ENCODE measurements at regions not wholly inside any gene's neighbourhood (a gene's known extent, or its start where the extent isn't known, plus 50 kb on each side); places are given as distances from the start of the nearest gene placed in this dataset.

DNA sequence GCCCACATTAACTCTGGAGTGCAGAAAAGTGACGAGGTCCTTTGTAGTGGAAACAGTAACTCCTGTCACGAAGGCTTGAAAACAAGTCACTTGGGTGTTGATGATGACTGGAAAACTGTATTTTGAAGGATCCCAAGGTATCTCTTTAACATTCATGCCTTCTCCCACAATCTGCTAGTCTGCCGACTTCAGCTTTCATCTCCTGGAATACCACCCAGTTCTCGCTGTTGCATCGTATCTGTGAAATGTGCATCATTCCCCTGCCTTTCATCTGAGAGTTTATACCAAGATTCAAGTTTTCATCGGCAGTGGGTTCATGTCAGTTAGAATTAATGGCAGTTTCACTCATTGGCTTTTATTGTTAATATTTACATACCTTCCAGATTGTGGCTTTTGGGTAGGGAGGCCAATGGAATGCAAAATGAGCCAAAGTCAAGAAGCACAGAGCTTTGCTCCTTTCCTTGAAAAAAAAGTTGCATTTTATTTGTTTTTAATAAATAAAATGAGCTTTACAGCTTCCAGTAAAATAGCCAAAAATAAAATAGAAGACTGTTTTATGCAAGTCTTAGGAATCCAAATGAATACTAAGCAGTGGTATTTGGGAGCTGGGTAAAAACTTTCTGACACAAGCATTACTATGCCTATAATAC is 575.2 kb upstream of the WWC1 start:
- DNase-seq (ENCODE audit: extremely low read depth in 1 of 11, low read depth in 9 of 11, low spot score in 4 of 11), result no peak

DNA sequence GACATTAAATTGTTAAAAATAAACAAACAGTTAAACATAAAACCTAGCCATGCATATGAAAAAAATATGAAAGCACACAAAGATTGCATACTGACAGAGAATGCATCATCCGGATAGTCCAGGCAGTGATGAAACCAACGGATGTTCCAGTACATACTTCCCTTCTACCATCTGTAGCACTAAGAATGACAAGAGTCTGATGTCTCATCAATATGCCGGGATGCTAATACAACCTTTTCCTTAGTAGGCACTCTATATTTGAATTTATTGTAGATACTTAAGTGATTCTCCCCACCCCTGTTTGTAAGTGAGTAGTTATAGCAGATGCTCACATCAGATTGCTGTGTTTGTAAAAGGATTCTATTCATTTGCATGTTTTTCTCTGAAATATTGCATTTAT is 571.2 kb upstream of the WWC1 start:
- no peak for DNase-seq (ENCODE audit: extremely low read depth in 1 of 11, low read depth in 9 of 11, low spot score in 4 of 11)

DNA sequence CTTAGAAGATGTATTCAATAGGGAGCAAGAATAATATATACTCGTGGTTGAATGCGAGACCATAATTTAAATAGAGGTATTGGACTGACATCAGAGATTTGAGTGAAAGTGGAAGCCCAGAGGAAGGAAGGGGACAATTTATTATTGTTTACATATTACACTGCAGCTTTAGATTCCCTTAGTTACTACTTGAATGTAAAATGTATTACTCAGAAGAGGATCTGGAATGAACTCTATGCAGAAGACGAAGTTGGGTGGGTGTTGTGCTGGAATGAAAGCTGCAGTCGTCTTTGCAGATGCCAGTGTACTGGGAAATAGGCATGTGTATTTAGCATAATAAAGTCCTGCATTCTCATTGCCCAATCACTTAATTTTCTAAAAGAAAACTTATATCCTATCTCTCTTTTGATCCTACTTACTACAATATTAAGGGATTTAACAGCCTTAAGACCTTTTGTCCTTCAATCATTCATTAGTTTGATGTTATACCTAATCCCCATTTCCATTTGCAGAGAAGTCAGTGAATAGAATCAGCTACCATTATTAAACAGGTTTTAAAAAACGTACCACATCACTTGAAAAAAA is 570.7 kb upstream of the WWC1 start:
- no peak for DNase-seq (ENCODE audit: extremely low read depth in 1 of 11, low read depth in 9 of 11, low spot score in 4 of 11)

DNA sequence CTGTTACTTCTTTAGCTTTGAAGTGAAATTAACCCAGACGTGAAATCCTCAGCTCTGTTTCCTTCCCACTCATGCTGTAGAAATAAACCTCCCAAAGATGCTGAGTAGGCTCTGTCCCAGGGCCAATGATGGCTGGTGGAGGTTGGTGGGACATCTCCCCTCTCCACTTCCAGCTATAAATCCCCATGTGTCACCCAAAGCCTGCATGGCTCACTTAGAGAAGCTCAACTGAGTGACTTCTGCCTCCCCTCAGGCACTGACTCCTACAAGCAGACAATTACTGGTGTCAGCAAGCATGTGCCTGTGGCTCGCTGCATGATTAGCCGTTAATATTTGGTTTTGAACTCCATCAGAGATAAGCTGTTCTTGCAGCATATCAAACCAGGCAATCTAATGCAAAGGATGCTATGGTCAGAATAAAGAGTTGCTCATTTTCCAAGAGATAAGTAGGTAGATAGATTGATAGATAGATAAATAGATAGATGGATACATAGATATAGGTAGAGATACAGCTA is 569.5 kb upstream of the WWC1 start:
- DNase-seq (ENCODE audit: extremely low read depth in 1 of 11, low read depth in 9 of 11, low spot score in 4 of 11), result no peak

DNA sequence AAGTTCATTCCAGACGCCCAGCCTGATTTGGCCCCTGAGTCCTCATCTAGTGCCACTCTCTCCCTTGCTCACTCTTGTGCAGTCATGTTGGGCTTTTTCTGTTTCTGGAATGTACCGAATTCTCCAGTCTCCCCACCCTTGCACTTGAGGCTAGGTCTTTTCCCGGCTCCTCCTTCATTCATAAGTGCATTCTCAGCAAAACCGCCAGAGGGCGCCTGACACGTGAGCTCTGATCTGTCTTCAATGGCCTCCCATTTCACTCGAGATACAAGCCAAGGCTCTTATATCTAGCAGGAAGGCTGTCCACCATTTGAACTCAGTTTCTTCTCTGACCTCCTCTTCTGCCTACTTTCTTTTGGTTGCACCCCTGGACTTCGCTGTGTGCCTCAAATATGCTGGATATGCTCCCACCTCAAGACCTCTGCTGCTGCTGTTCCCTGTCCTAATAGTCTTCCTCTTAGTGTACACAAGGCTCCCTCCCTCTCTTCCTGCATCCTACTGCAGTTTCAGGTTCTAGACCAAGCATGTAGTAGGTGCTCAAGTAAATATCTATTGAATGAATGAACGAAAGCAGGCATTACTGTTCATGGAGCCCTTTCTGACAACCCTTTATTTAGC is 568.1 kb upstream of the WWC1 start:
- peak; percentile 56 to 82 (median 69) for DNase-seq (ENCODE audit: extremely low read depth in 1 of 11, low read depth in 9 of 11, low spot score in 4 of 11)

DNA sequence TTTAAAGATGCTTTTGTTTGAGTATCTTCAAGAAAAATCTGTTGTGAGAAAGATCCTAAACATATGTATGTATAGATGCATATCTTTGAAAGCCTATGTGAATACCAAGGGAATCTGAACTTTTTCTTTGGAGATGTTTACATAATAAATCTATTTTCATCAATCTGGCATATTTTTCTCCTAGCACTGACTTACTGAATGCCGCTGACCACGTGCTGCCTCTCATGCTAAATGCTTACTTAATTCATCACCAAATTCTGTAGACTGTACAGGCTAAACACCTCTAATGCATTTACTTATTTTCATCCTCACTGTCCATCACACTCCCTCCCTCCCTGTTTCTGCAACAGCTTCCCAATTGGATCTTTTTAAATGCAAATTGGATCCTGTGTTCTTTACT is 566.2 kb upstream of the WWC1 start:
- no peak for DNase-seq (ENCODE audit: extremely low read depth in 1 of 11, low read depth in 9 of 11, low spot score in 4 of 11)

DNA sequence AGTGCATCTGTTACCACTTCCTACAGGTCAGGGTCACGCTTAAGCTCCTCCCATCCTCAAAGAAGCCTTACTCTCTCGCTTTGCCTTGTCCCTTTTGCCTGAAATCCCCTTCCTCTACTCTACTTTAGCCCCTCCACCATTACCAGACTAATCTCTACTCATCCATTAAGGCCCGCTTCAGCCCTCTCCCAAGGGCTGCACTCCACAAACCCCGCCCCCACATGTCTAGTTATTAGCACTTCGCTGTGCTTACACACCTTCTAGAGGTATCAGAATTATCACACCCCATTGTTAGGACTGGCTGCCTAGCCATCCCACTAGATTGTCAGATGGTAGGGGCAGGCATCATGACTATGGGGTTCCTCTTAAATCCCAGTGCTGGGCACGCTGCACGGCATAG is 565.7 kb upstream of the WWC1 start:
- DNase-seq (ENCODE audit: extremely low read depth in 1 of 11, low read depth in 9 of 11, low spot score in 4 of 11), result no peak

DNA sequence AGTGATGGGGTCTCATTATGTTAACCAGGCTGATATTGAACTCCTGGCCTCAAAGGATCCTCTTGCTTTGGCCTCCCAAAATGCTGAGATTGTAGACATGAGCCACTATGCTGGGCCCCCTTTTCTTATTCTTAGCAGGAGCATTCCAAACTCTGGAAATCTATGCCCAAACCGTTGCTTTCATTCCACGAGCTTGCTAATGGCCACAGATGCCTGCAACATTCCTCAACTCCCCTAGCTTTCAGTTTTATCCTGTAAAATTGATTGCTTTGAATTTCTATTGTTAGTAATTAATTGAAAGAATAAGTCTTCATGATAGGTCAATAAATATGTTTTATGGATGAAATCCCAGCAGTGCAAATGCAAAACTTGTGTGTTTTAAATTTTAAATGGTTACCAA is 564.8 kb upstream of the WWC1 start:
- no peak for DNase-seq (ENCODE audit: extremely low read depth in 1 of 11, low read depth in 9 of 11, low spot score in 4 of 11)

DNA sequence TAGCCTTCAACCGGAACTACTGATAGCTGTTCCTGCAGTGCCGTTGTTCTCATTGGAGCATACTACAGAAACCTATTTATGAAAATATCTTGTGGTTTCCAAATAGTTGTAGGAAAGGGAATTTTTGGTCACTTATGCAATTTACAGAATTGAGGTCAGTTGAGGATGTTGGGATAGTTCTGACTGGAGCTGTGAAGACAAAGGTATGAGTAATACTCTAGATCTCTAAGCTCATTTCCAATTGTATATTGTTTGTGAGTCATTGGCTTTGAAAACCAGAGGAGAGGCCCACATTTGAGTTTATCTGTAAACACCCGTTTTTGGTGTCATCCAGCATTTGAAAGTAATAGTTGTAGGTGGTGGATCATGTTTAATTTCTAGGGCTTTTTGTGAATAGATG is 561.3 kb upstream of the WWC1 start:
- DNase-seq (ENCODE audit: extremely low read depth in 1 of 11, low read depth in 9 of 11, low spot score in 4 of 11), result no peak

DNA sequence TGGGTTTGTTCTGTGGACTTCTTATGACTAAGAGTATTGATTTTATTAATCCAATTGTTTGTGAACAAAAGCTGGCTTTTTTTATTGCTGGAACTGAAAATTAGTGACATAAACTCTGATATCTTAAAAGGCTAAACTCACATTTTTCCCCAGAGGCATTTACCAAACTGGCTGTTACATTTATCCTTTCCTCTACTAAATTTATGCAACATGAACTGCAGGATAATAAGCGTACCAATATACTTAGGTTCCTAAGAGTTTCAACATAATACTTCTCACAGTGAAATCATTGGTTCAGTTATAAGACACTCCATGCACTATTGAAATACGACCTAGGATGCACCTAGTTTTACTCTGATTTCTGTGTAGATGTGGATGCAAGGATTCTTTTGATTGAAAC is 560.8 kb upstream of the WWC1 start:
- no peak for DNase-seq (ENCODE audit: extremely low read depth in 1 of 11, low read depth in 9 of 11, low spot score in 4 of 11)

DNA sequence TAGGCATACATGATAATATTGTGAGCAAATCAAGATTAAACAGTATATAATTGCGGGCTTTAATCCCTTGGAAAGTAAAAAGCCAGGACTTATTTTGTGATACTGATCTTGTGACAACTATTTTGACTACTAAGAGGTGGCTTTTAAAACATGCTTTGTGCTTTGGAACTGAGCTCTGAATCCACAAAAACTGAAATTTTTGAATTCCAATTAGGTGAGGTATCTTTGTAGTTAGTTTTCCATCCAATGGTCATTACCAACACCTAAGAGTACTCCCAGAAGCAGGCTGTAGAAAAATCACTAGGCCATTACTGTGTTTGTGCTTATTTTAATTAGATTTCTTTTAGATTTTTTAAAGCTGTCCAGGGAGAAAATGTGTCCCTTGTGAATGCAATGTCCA is 559.5 kb upstream of the WWC1 start:
- no peak for DNase-seq (ENCODE audit: extremely low read depth in 1 of 11, low read depth in 9 of 11, low spot score in 4 of 11)

DNA sequence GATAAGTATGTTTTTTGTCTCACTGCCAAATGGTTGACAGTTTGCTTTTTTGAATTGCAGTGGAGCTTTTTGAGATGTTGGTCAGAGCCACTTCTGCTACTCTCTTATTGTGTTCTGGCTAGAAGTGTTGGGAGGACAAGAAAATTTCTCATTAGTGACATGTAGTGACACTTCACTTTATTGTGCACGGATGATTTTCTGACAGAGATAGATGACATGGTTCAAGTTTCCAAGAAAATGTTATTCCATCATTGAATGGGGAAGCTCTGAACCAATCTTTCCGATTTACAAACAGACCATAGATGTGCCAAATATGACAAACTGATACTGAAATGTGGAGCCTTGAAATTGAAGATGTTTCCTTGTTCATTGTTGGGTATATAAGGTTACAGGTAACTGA is 558.9 kb upstream of the WWC1 start:
- no peak for DNase-seq (ENCODE audit: extremely low read depth in 1 of 11, low read depth in 9 of 11, low spot score in 4 of 11)

DNA sequence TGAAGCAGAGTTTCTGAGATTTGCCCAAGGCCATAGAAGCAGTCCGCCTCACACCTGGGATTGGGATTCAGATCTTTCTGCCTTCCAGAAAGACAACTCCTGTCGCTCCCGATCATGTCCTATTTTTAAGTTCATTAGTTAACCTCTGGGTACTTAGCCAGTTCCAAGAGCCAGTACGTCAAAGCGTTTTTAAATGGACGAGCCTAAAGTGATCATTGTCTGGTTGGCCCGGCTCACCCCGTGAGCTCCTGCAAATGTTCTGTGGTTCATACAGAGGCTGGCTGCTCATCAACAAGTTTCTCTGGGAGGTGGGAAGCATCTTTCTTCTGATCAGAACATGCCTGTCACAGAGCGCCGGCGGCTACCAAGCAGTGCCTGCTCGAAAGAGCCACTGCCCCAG is 554.5 kb upstream of the WWC1 start:
- DNase-seq (ENCODE audit: extremely low read depth in 1 of 11, low read depth in 9 of 11, low spot score in 4 of 11), result no peak

DNA sequence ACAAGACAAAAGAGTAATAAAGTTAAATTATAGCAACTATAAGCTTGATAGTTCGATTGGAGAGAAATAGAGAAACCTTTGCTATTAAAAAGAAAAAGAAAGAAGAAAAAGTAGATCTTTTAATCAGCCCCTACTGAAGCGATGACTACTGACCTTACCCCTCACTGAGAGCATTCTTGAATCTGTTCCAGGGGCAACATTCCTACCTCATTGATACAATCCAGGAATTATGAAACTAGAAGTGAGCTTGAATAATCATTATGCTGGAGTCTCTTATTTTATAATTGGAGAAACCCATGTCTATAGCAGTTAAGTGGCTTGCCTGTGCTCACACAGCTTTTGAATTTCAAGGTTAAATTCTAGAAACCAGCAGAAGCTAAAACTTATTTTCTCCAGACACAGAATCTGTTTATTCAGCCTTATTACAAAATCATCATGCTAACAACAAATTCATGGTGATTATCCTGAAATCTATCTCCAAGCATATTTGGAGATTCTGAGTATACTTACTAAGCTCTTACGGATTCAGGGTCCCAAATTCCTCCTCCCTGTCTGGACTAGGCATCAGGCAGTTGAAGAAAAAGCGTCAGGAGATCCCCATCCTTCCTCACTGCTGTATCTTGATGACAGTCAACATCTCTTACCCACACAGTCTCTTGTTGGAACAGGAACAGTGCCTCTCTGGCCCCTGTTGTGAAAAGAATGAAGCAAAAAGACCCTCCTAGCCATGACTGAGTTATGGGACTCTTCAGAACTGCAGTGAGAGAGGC is 547.6 kb upstream of the WWC1 start:
- DNase-seq (ENCODE audit: extremely low read depth in 1 of 11, low read depth in 9 of 11, low spot score in 4 of 11), result no peak

DNA sequence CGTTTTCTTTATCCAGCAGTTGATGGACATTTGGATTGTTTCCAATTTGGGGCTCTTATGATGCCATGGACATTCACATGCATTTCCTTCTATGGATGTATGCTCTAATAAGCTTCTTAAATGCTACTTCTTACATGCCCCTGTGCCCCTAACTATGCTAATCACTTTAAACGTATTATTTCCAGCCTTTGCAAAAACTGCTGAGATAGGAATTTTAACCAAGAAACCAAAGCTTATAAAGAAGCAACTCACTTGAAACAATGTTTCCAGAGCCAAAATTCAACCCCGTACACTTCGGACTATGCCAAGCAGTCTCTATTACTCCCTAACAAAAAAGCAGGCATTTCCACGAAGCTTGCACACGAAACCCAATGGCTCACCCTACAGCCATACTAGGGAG is 545.6 kb upstream of the WWC1 start:
- DNase-seq (ENCODE audit: extremely low read depth in 1 of 11, low read depth in 9 of 11, low spot score in 4 of 11), result no peak

DNA sequence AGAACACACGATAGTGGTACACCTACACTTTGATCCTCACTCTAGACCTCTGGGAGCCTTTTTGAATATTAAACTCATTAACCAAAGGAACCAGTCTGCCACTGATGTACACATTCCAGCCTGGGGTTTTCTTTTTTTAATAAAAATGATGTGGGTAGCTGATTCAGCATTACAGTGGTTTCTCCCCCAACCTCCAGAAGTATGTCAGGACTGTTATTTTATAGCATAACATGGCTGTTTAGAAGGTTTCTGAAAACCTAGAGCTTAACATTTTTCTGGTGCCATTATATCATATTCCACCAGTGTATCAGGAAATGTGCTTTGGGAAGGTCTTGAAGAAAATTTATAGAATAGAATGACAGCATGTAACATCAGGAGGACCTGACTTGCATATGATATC is 540.9 kb upstream of the WWC1 start:
- DNase-seq (ENCODE audit: extremely low read depth in 1 of 11, low read depth in 9 of 11, low spot score in 4 of 11), result no peak

DNA sequence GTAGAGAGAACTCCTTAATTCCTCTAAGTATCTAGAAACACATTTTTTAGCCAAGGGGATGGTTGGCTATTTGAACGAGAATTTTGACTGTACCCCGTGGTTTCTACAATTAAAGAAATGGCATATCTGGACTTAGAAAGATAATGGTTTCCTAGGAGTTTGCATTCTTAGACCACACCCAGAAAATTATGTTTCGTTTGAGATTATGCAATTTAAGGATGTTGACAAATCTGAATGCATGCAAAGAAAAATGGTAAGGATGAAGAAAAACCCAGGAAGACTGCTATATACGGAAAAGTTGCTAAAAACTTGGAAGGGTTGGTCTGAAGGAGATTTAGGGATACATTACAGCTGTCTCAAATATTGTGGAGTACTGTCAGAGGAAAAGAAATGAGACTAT is 538.5 kb upstream of the WWC1 start:
- DNase-seq (ENCODE audit: extremely low read depth in 1 of 11, low read depth in 9 of 11, low spot score in 4 of 11), result no peak

DNA sequence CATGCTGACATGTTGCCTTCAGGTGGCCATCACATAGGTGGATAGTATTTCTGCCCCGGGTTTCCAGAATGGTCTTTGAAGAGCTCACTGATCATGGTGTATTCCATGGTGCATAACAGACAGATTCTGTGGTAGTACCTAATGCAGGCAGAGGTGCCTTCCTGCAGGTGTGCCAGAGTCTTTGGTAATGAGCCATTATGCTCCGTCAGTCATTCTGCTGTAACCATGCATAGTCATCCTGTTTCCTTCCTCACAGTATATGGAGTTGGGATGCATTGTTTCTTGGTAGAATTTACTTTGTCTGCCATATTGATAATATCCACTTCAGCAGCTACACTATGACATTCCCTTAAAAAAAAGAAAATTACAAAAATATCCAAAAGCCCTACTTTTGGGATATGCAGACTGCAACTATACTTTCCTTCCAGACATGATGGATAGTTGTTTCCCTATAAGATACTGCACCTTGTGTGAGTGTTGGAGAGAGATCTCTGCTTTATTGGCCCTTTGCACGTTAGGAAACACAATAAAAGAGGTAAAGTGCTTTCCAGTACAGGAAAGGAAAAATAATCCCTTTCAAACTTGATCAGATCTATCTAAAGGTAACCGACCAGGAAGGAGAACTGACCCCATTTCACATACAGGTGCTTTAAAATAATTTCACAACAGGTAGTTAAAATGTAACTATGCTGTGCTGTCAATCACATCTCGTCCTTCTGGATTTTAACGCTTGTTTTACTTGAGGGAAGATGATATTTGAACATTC is 537.5 kb upstream of the WWC1 start:
- no peak for DNase-seq (ENCODE audit: extremely low read depth in 1 of 11, low read depth in 9 of 11, low spot score in 4 of 11)

DNA sequence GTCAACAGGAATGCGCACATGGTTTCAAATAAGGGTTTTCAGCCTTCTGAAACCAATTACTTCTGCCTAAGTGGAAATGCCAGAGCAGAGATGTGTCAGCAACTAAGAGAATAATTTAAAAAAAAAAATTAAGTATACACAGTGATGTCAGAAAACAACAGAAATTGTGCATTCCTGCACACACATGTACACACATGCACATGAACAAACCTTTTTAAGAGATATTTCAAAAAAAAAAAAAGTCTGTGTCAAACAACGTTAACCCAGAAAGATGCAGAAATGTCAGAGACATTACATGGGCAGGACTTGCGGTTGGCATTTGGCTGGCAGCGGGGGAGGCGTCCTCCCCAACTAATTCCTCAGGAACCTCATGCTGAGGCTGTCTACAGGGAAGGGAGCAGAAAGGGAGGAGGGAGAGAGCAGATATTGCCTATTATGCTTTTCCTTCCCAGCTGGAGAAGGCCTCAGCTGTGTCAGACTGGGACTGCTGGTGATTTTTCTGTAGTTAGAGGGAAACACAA is 536.9 kb upstream of the WWC1 start:
- DNase-seq (ENCODE audit: extremely low read depth in 1 of 11, low read depth in 9 of 11, low spot score in 4 of 11), result peak in 3 of 11 donors; percentile 4 to 33 (median 8)

Measured in renal cortex interstitium (tissue), 11 donors.